CD8-positive, alpha-beta memory T cell (primary cell): ENCODE measurements at regions not wholly inside any gene's neighbourhood (a gene's known extent, or its start where the extent isn't known, plus 50 kb on each side); places are given as distances from the start of the nearest gene placed in this dataset.

Experiments
- CTCF ChIA-PET: fragments of 350-600 bp; sonication (Branson Sonifier 250); formaldehyde crosslinking; loops from one replicate; lab custom pipeline; 2021; ENCODE audit warnings: antibody characterized with exemption; lab: Charles Lee
- POLR2A ChIA-PET: fragments of 350-600 bp; sonication (Branson Sonifier 250); formaldehyde crosslinking; loops from one replicate; lab custom pipeline; 2021; ENCODE audit warnings: antibody characterized with exemption; lab: Charles Lee
- DNase-seq, 5 donors: peaks; one replicate each; pipeline versions ENCODE4 v3.0.0 to v3.0.0-alpha.2; 2020 to 2022; ENCODE audit warnings: mixed read lengths in 1 of 5
- H3K27ac ChIP-seq: one replicate; pipeline ENCODE4 v1.7.0; 2013; ENCODE audit warnings: low read depth, mild to moderate bottlenecking, low read length, moderate library complexity
- H3K27me3 ChIP-seq: 2 replicates; pipeline ENCODE4 v1.7.0; 2013; ENCODE audit warnings: low read length, mild to moderate bottlenecking; ENCODE audit not compliant: insufficient read depth, poor library complexity, severe bottlenecking
- H3K36me3 ChIP-seq: 2 replicates; pipeline ENCODE4 v1.7.0; 2013; ENCODE audit warnings: mild to moderate bottlenecking, low read length, moderate library complexity; ENCODE audit not compliant: insufficient read depth
- H3K4me1 ChIP-seq: 2 replicates; pipeline ENCODE4 v1.7.0; 2013; ENCODE audit warnings: mild to moderate bottlenecking, low read length, moderate library complexity; ENCODE audit not compliant: insufficient read depth
- H3K4me3 ChIP-seq: 2 replicates; pipeline ENCODE4 v1.7.0; 2013; ENCODE audit warnings: mild to moderate bottlenecking, low read length
- H3K9me3 ChIP-seq: 2 replicates; pipeline ENCODE4 v1.7.0; 2013; ENCODE audit warnings: mild to moderate bottlenecking, low read length
- H3K27ac Mint-ChIP-seq, 8 donors: one replicate each; pipeline ENCODE4 v1.8.0; 2020 to 2021; ENCODE audit warnings: mixed read lengths in 8 of 8, mild to moderate bottlenecking in 6 of 8, inconsistent platforms in 3 of 8, moderate library complexity in 3 of 8
- H3K27me3 Mint-ChIP-seq, 2 donors: one replicate each; pipeline ENCODE4 v1.8.0; 2020 to 2021; ENCODE audit warnings: mixed read lengths in 2 of 2, mild to moderate bottlenecking in 1 of 2, moderate library complexity in 1 of 2
- H3K36me3 Mint-ChIP-seq, 3 donors: one replicate each; pipeline ENCODE4 v1.8.0; 2020 to 2021; ENCODE audit warnings: mixed read lengths in 3 of 3, inconsistent platforms in 1 of 3, mild to moderate bottlenecking in 1 of 3
- H3K4me1 Mint-ChIP-seq, 3 donors: one replicate each; pipeline ENCODE4 v1.8.0; 2020 to 2021; ENCODE audit warnings: mixed read lengths in 3 of 3, inconsistent platforms in 1 of 3, mild to moderate bottlenecking in 1 of 3
- H3K4me3 Mint-ChIP-seq, 7 donors: one replicate each; pipeline ENCODE4 v1.8.0; 2020 to 2021; ENCODE audit warnings: mixed read lengths in 7 of 7, mild to moderate bottlenecking in 6 of 7, moderate library complexity in 4 of 7, inconsistent platforms in 2 of 7
- H3K9me3 Mint-ChIP-seq, 5 donors: one replicate each; pipeline ENCODE4 v1.8.0; 2020 to 2022; ENCODE audit warnings: mixed read lengths in 5 of 5, mild to moderate bottlenecking in 3 of 5, moderate library complexity in 2 of 5, inconsistent platforms in 1 of 5

DNA sequence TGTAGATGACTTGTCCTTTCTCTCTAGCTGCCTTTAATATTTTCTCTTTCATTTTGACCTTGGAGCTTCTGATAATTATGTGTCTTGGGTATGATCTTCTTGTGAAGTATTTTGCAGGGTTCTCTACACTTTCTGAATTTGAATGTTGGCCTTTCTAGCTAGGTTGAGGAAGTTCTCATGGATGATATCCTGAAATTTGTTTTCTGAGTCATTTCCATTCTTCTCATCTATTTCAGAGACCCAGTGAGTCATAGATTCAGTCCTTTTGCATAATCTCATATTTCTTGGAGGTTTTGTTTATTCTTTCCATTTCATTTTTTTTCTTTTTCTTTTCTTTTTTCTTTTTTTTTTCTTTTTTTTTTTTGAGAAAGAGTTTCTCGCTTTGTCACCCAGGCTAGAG lies 585.7 kb upstream of the PABPC4L start:
- Mint-ChIP-seq H3K27ac (no peak overlapping the region), H3K9me3 (peaks cover 9 to 31% (median 24%) of the 10 kb centered on the region in 5 donors), H3K4me3 (no peak overlapping the region), H3K27me3 (no peaks in the 10 kb centered on the region), H3K4me1 (no peaks in the 10 kb centered on the region), H3K36me3 (no peaks in the 10 kb centered on the region)
- ChIA-PET POLR2A (no interaction called here), CTCF (no interaction called here)
- H3K36me3 ChIP-seq = no peaks in the 10 kb centered on the region
- H3K4me3 ChIP-seq = no peak overlapping the region
- no peaks in the 10 kb centered on the region for H3K4me1 ChIP-seq
- no peaks in the 10 kb centered on the region for H3K9me3 ChIP-seq
- H3K27ac ChIP-seq = no peak overlapping the region
- H3K27me3 ChIP-seq = no peaks in the 10 kb centered on the region
- DNase-seq = no peak

DNA sequence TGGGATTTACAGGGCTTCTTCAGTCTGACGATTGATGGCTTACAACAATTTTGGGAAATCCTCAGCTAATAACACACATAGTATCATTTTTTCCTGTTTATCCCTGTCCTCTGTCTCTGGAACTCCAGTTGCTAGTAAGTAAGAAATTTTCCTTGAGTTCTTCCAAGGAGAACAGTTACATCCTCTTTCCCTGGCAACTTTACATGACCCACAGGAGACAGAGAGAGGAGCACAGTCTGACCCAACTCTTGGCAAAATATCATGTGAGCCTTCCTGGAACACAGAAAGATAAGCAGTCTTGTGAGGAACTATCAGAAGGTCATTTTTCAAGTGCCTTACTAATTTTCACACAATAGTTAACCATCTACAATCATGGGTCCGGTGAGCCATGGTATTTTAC lies 578.7 kb upstream of the PABPC4L start:
- H3K27me3 Mint-ChIP-seq = no peaks in the 10 kb centered on the region
- no peak for DNase-seq
- POLR2A ChIA-PET = no interaction called here
- no peak overlapping the region for H3K27ac ChIP-seq
- H3K36me3 Mint-ChIP-seq = no peaks in the 10 kb centered on the region
- H3K9me3 ChIP-seq = no peaks in the 10 kb centered on the region
- peaks cover 4 to 32% (median 11%) of the 10 kb centered on the region in 5 donors for H3K9me3 Mint-ChIP-seq
- no peaks in the 10 kb centered on the region for H3K4me1 ChIP-seq
- CTCF ChIA-PET = no interaction called here
- no peak overlapping the region for H3K27ac Mint-ChIP-seq
- no peaks in the 10 kb centered on the region for H3K4me1 Mint-ChIP-seq
- H3K27me3 ChIP-seq = no peaks in the 10 kb centered on the region
- no peak overlapping the region for H3K4me3 ChIP-seq
- H3K36me3 ChIP-seq = no peaks in the 10 kb centered on the region
- H3K4me3 Mint-ChIP-seq = no peak overlapping the region

DNA sequence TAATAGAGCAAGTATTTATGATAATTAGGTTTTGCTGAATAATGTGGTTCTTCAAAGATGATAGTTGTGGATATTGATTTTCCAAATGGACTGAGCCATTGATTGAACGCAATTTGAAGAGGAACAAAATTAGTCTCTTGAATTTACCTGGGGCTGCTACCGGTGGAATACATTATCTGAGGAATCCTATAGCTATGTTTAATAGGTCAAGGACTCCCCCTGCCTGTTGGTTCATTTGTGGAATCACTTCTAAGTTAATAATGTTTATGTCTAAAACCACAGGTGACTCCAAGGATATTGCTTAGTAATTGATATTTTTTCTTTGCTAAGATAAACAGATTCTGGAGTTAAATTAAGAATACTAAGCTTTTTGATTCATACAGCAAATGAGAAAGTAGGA lies 576.0 kb upstream of the PABPC4L start:
- Mint-ChIP-seq H3K27me3 (no peaks in the 10 kb centered on the region), H3K9me3 (peaks cover 0 to 15% (median 6%) of the 10 kb centered on the region in 5 donors), H3K27ac (no peak overlapping the region), H3K36me3 (no peaks in the 10 kb centered on the region), H3K4me3 (no peak overlapping the region), H3K4me1 (no peaks in the 10 kb centered on the region)
- H3K36me3 ChIP-seq = no peaks in the 10 kb centered on the region
- H3K9me3 ChIP-seq = no peaks in the 10 kb centered on the region
- DNase-seq = no peak
- POLR2A ChIA-PET = no interaction called here
- no peak overlapping the region for H3K4me3 ChIP-seq
- no peaks in the 10 kb centered on the region for H3K4me1 ChIP-seq
- H3K27me3 ChIP-seq = no peaks in the 10 kb centered on the region
- CTCF ChIA-PET = no interaction called here
- no peak overlapping the region for H3K27ac ChIP-seq

DNA sequence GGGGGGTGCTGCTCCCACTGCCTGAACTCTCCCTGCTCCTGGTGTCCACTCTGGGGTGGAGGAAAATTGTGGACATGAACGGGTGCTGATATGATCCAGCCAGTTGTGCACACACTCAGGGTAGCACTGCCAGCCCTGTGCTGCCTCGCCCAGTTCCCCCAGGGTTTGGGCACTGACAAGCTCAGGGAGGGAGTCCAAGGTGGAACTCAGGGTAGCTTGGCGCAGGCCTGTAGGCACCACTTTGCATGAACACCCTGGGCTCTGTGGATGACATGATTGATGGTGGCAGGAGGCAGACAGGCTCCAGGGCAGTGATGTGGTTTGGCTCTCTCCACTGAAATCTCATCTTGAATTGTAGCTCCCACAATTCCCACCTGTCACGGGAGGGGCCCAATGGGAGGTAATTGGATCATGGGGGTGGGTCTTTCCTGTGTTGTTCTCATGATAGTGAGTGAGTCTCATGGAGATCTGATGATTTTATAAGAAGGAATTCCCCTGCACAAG lies 572.0 kb upstream of the PABPC4L start:
- POLR2A ChIA-PET = no interaction called here
- CTCF ChIA-PET = no interaction called here
- no peaks in the 10 kb centered on the region for H3K4me1 Mint-ChIP-seq
- Histone ChIP-seq H3K4me3 (no peak overlapping the region), H3K4me1 (no peaks in the 10 kb centered on the region), H3K27ac (no peak overlapping the region), H3K36me3 (no peaks in the 10 kb centered on the region), H3K27me3 (no peaks in the 10 kb centered on the region), H3K9me3 (no peaks in the 10 kb centered on the region)
- no peak overlapping the region for H3K27ac Mint-ChIP-seq
- H3K9me3 Mint-ChIP-seq = peaks cover 0 to 24% (median 9%) of the 10 kb centered on the region in 5 donors
- no peak overlapping the region for H3K4me3 Mint-ChIP-seq
- no peak for DNase-seq
- H3K27me3 Mint-ChIP-seq = no peaks in the 10 kb centered on the region
- no peaks in the 10 kb centered on the region for H3K36me3 Mint-ChIP-seq

DNA sequence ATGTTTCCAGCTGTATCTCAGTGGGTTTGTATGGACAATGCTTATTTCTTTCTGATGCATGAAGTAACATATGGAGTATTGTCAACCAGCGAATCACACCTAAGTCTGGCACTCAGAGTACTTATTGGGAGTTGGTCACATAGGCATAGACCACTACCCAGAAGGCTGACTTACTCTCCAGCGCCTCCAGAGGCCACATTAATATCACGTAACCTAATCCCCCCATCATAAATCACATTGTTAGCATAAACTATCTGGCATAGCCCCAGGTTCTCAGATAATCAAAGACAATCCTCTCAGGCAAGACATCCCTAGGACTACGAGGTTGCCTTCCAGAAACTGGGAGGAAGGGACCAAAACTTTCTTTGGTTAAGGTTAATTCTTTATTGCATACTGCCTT lies 560.5 kb upstream of the PABPC4L start:
- Histone ChIP-seq H3K27ac (no peak overlapping the region), H3K9me3 (no peaks in the 10 kb centered on the region), H3K4me3 (no peak overlapping the region), H3K4me1 (no peaks in the 10 kb centered on the region), H3K36me3 (no peaks in the 10 kb centered on the region), H3K27me3 (no peaks in the 10 kb centered on the region)
- no peak overlapping the region for H3K4me3 Mint-ChIP-seq
- CTCF ChIA-PET = no interaction called here
- no peak overlapping the region for H3K27ac Mint-ChIP-seq
- POLR2A ChIA-PET = no interaction called here
- no peaks in the 10 kb centered on the region for H3K4me1 Mint-ChIP-seq
- no peaks in the 10 kb centered on the region for H3K36me3 Mint-ChIP-seq
- peaks cover 0 to 15% (median 4%) of the 10 kb centered on the region in 5 donors for H3K9me3 Mint-ChIP-seq
- H3K27me3 Mint-ChIP-seq = no peaks in the 10 kb centered on the region
- no peak for DNase-seq

DNA sequence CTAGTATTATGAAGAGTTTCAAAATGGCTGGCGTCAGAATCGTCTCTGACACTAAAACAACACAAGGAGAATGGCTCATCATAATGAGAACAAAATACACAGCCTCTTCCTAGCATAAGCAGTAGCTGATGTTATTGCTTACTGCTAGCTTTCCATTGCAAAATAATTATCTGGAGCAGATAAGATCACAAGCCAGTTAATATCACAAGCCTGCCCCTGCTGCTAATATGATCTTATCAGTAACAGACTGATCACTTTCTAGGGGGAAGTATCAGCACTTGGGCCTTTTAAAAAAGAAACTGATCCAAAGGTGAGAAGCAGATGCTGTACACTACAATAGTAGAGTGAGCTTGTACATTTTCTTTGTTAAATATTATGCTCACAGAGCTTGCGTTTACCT lies 554.8 kb upstream of the PABPC4L start:
- peaks cover 0 to 26% (median 5%) of the 10 kb centered on the region in 5 donors for H3K9me3 Mint-ChIP-seq
- H3K4me3 Mint-ChIP-seq = no peak overlapping the region
- H3K27me3 ChIP-seq = no peaks in the 10 kb centered on the region
- no peaks in the 10 kb centered on the region for H3K27me3 Mint-ChIP-seq
- H3K9me3 ChIP-seq = no peaks in the 10 kb centered on the region
- H3K27ac ChIP-seq = no peak overlapping the region
- no peak overlapping the region for H3K27ac Mint-ChIP-seq
- no peak for DNase-seq
- CTCF ChIA-PET = no interaction called here
- no peaks in the 10 kb centered on the region for H3K4me1 ChIP-seq
- H3K4me1 Mint-ChIP-seq = no peaks in the 10 kb centered on the region
- POLR2A ChIA-PET = no interaction called here
- no peak overlapping the region for H3K4me3 ChIP-seq
- no peaks in the 10 kb centered on the region for H3K36me3 ChIP-seq
- no peaks in the 10 kb centered on the region for H3K36me3 Mint-ChIP-seq

DNA sequence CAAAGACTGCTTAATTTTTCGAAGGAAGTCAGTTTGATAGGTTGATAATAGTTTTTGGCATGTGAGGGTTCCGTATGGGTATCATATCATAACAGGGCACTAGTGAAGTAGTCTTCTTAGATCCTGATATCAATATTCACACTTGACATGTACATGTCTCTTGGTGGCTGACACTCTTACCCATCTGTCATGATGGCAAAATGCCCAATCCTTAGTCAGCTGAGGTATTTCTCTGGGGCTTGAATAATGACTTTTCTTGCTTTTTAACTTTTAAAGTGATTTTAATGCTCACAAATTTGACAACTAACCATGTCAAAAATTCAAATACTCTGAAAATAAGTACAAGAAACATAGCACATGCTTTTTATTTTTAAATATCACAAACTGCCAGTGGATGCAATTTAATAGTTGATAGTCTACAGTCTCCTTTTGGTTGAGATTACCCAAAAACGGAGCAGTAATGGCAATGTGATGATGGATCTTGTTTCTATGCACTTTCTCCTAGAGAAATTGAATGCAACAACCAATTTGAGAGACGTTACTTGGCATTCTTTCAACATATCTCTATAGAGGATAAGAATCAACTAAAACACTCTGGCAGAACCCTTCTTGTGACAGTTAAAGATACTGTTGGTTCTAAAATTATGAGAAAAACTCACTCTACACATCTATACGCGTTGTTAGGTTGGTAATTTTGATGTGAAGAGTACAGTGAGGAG lies 552.9 kb upstream of the PABPC4L start:
- Histone ChIP-seq H3K36me3 (no peaks in the 10 kb centered on the region), H3K4me1 (no peaks in the 10 kb centered on the region), H3K9me3 (no peaks in the 10 kb centered on the region), H3K27me3 (no peaks in the 10 kb centered on the region), H3K4me3 (no peak overlapping the region), H3K27ac (no peak overlapping the region)
- Mint-ChIP-seq H3K4me3 (no peak overlapping the region), H3K27ac (no peak overlapping the region), H3K9me3 (peaks cover 2 to 26% (median 6%) of the 10 kb centered on the region in 5 donors), H3K27me3 (no peaks in the 10 kb centered on the region), H3K36me3 (no peaks in the 10 kb centered on the region), H3K4me1 (no peaks in the 10 kb centered on the region)
- CTCF ChIA-PET = no interaction called here
- POLR2A ChIA-PET = no interaction called here
- no peak for DNase-seq

DNA sequence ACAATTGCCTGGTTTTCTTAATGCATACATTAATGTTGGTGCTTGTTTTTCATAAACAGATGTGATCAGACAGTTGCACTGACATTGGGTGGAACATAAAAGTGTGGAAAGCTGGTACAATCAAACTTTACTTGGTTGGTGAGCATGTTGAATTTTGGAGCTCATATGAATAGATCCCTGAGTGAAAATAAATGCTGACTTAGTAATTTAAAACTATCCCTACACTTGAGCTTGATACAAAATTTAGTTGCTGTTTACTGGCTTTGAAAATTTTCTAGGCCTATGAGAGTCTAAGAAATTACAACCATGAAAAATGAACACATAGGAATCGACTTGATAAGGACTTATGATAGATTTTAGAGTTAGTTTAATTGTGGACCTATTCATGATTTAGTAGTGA lies 551.8 kb upstream of the PABPC4L start:
- Histone ChIP-seq H3K4me3 (no peak overlapping the region), H3K36me3 (no peaks in the 10 kb centered on the region), H3K27ac (no peak overlapping the region), H3K4me1 (no peaks in the 10 kb centered on the region), H3K27me3 (no peaks in the 10 kb centered on the region), H3K9me3 (no peaks in the 10 kb centered on the region)
- no peak overlapping the region for H3K4me3 Mint-ChIP-seq
- no peaks in the 10 kb centered on the region for H3K4me1 Mint-ChIP-seq
- DNase-seq = no peak
- peaks cover 2 to 26% (median 12%) of the 10 kb centered on the region in 5 donors for H3K9me3 Mint-ChIP-seq
- no peaks in the 10 kb centered on the region for H3K36me3 Mint-ChIP-seq
- no peak overlapping the region for H3K27ac Mint-ChIP-seq
- H3K27me3 Mint-ChIP-seq = no peaks in the 10 kb centered on the region
- ChIA-PET POLR2A (no interaction called here), CTCF (no interaction called here)
